GM19468 (cell line): ENCODE measurements at regions not wholly inside any gene's neighbourhood (a gene's known extent, or its start where the extent isn't known, plus 50 kb on each side); places are given as distances from the start of the nearest gene placed in this dataset.

ENCODE experiments used
- ATAC-seq: cut with Tn5 transposase; IDR thresholded peaks from one replicate; pipeline ENCODE4 v1.9.1; 2021; ENCODE audit warnings: mild to moderate bottlenecking, moderate library complexity, moderate number of reproducible peaks; ENCODE audit not compliant: unreplicated experiment; ENCODE audit errors: extremely low read depth

DNA sequence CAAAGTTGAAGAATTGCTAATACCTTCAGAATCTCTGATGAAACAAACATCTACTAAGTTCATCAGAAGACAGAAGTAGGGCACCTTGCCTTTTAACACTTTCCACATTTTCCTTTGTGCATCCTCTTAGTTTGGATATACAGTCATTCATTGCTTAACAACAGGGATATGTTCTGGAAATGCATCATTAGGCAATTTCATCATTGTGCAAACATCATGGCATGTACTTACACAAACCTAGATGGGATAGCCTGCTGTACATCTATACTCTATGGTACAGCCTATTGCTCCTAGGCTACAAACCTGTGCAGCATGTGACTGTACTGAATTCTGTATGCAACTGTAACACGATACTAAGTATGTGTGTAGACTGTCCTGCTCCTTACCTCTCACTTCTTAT lies 169.8 kb downstream of the SUCLA2 start:
- ATAC-seq, result no peak

DNA sequence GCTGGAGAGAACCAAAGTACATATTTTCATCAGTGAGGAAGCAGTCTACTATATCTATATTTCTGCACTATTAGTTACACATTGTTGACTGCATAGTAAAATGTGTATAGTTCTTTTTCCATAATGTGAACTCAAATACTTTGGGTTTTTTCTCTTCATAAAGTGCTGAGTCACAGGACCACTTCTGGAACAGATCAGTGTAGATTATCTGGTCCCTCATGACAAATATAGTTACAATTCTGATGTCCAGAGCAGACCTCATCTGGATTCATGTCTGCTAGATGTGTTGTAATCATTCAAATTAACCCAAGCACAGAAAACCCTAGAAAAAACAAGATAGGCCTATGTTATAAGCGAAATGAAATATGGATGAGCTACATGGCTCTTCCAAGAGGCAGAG lies 171.4 kb downstream of the SUCLA2 start:
- no peak for ATAC-seq

DNA sequence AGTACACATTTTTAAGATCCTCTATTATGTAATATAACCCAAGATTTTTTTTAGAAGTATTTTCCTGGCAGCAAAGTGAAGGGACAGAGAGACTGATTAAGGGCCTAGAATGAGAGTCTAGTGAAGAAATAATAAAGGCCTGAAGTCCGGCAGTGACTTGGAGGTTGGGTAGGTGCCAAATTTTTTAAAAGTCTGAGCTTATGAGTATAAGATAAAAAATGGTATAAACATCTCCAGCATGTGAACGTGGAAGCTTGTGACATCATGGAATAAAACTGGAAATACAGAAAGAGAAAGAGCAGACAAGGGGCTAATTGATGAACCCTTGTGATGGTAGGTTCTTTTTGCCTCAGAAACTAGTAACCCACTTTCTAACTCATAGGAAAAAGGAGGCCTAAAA lies 174.6 kb downstream of the SUCLA2 start:
- no peak for ATAC-seq

- ATAC-seq, result no peak
These were observed 179.0 kb downstream of the SUCLA2 start for GRCh38 chr13:47822036-47822435.

- ATAC-seq, result no peak
These were observed 184.2 kb downstream of the SUCLA2 start for GRCh38 chr13:47816831-47817230.

GRCh38 chr13:47813718-47814117 lies 187.4 kb downstream of the SUCLA2 start:
- ATAC-seq, result no peak

- no peak for ATAC-seq
These were observed 191.7 kb downstream of the SUCLA2 start for GRCh38 chr13:47809411-47809810.

GRCh38 chr13:47803131-47803530 lies 197.9 kb downstream of the SUCLA2 start:
- ATAC-seq, result no peak

DNA sequence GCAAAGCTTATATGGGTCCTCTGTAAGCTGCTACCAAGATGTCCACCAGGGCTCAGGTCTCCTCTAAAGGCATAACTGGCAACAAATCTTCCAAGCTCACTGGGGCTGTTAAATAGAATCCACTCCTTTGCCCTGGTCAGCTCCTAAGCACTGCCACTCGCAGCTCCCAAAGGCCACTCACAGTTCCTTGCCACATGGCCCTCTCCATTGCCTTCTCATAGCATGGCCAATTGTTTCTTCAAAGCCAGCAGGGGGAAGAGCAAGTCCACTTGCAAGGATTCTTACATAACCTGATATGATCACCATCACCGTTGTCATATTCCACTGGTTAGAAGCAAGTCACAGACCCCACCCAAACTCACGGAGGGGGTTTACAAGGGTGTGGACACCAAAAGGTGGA lies 199.5 kb downstream of the SUCLA2 start:
- no peak for ATAC-seq

- no peak for ATAC-seq
These were observed 200.5 kb downstream of the SUCLA2 start for GRCh38 chr13:47800593-47800992.

GRCh38 chr13:47798906-47799305 lies 202.2 kb downstream of the SUCLA2 start:
- ATAC-seq, result no peak

DNA sequence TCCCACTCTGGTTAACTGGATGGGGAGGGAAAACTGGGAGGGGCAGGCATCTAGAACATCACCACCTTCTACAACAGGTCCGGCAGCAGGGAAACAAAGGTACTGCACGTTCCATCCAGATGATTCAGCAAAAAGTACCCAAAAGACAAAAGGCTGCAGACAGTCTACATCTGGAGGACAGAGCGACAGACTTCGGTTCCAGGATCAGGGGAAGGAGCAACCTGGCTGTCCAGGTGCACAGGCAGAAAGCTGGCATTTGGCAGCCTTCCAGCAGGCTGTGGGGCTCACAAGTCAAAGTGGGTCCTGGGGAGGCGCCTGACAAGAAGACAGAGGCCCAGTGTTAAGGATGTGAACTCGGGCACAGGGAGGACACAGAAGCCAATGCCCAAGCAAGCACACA lies 202.9 kb downstream of the SUCLA2 start:
- ATAC-seq, result no peak

GRCh38 chr13:47796816-47797215 lies 204.3 kb downstream of the SUCLA2 start:
- ATAC-seq, result no peak

DNA sequence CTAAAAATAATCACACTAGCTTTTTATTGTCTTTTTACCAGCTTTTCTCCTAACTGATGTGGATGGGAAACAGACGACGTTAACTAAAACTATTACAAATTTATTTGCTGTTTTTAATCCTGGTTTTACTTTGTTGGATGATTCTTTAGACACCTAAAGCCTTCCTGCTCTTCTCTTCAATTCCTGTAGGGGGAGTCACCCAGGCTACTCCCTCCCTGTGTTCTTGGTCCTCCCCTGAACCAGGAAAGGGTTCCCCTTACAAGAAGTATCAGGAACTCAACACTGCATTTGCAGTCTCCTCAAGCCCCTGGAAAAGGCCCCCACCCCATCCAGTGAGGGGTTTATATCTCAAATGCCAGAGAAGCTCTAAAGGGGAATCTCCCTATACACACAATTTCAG lies 206.1 kb downstream of the SUCLA2 start:
- ATAC-seq, result no peak

GRCh38 chr13:47790755-47791154 lies 210.3 kb downstream of the SUCLA2 start:
- ATAC-seq, result no peak

GRCh38 chr13:47788844-47789243 lies 212.2 kb downstream of the SUCLA2 start:
- no peak for ATAC-seq

DNA sequence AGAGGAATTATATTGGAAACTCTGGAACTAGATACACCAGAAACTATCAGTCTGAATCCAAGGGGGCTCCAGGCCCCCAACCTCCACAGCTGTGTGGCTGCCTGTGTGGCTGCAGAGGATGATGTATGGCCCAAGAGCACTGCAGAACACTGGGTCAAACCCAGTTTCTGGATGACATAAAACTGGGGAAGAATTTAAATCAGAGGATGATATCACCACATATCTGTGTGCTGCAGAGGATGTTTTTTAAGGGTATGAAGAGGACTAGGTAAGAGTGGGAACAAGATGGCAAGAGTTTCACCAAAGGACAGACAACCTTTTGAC lies 226.4 kb downstream of the SUCLA2 start:
- no peak for ATAC-seq

GRCh38 chr13:47764817-47765216 lies 236.3 kb downstream of the SUCLA2 start:
- ATAC-seq, result no peak

DNA sequence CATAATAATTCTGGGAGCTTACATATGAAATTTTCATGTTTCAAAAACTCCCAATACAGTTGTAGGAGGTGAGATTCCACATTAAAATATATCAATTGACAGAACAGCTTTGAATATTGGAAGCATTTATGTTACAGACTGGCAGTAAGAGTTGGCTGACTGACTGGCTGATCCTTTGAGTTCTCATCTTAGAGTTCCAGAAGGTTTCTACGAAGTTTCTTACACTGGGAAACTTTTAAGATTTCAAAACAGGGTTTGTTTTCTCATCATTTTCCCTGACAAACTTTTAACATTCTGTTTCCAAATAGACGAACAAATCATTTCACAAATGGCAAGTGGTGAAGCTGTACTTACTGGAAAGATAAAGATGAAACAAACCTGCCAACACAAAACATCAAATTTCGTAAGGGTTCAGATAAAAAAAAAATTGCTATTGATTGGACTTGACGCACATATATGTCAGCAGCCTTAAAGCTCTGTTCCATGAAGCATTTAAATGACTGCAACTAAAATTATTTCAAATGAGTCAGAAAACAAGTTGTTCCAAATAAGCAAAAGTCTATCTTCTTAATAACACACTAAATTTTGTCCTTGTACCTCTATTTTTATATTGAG lies 243.5 kb downstream of the SUCLA2 start:
- no peak for ATAC-seq

DNA sequence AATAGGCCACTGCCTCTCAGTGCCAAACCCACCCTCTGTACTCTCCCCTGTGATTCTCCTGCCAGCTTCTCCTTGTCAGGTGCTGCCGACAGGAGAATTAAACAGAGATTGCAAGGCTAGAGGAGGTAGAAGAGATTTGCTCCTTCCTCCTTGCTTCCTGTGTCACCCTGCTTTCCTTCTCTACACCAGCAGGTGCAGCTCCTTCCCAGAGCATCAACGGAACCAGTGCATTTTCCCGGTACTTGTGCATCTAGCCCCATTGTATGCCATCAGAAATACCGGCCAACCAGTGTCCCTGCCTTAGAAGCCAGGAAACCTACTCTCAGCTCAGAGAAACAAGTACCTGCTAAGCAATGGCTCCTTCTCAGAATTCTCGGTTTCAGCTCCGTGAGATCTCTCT lies 253.2 kb downstream of the SUCLA2 start:
- no peak for ATAC-seq

- no peak for ATAC-seq
These were observed 274.7 kb downstream of the SUCLA2 start for GRCh38 chr13:47726394-47726793.

- ATAC-seq, result no peak
These were observed 277.2 kb downstream of the SUCLA2 start for GRCh38 chr13:47723898-47724297.

- ATAC-seq, result no peak
These were observed 281.9 kb downstream of the SUCLA2 start for GRCh38 chr13:47719164-47719563.
